ENCODE measurements at regions not wholly inside any gene's neighbourhood (a gene's known extent, or its start where the extent isn't known, plus 50 kb on each side); places are given as distances from the start of the nearest gene placed in this dataset.
"Not testable (repeated sequence)": the region's sequence is repeated elsewhere in the genome, so short reads cannot be mapped to it uniquely, and the experiment has no call there.

DNA sequence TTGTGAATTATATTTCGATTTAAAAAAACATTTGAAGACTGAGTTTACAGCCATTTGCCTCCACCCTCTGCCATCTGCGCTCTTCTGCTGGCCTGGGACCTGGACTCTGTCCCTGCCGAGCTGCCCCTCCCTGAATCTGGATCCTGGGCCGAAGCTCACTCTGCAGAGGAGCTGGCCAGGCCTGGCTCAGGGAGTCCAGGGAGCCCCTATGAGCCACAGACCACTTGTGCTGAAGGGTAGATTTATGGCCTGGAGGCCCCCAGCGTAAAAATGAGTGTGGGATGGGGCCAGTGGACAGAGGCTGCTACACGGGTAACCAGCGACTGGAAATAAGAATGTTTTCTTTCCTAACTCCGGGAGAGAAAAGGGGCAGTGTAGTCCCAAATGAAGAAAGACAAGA, 129.8 kb downstream of the FGF18 start:
- H3K9ac ChIP-seq (ENCODE audit: low read length): no peak overlapping the region
- H3K9me2 ChIP-seq (ENCODE audit: insufficient read depth, low read length): no peaks in the 10 kb centered on the region
- no peaks in the 10 kb centered on the region for H3K36me3 ChIP-seq (ENCODE audit: insufficient read depth, low read length)
- H2AFZ ChIP-seq (ENCODE audit: low read depth, low read length): no peak overlapping the region
- no peaks in the 10 kb centered on the region for H4K20me1 ChIP-seq (ENCODE audit: insufficient read depth)
- H3K9me3 ChIP-seq (ENCODE audit: low read length): no peaks in the 10 kb centered on the region
- no peaks in the 10 kb centered on the region for H3K27me3 ChIP-seq (ENCODE audit: insufficient read depth, low read depth, low read length)
- no peaks in the 10 kb centered on the region for H3F3A ChIP-seq (ENCODE audit: insufficient read depth, low read length, poor library complexity, severe bottlenecking)
- no peak overlapping the region for H3K27ac ChIP-seq (ENCODE audit: low read length)
- TF ChIP-seq EP300 (conservative IDR thresholded peaks at IDR 0.05; ENCODE audit: poor library complexity, severe bottlenecking): no peak
- no peak for TF ChIP-seq EZH2 (IDR thresholded peaks at IDR 0.05; ENCODE audit: borderline replicate concordance, insufficient read depth, low read length, poor library complexity, severe bottlenecking)
- no peak for TF ChIP-seq RAD21 (conservative IDR thresholded peaks at IDR 0.05)
- TF ChIP-seq MXI1 (conservative IDR thresholded peaks at IDR 0.05; ENCODE audit: poor library complexity, severe bottlenecking): no peak
- no peak for TF ChIP-seq SMC3 (conservative IDR thresholded peaks at IDR 0.05; ENCODE audit: poor library complexity)
- TF ChIP-seq CTCF (IDR thresholded peaks at IDR 0.05; ENCODE audit: poor library complexity, severe bottlenecking): no peak
- no peak for TF ChIP-seq TAF1 (IDR thresholded peaks at IDR 0.05; ENCODE audit: low read depth)
- TF ChIP-seq POLR2AphosphoS5 (IDR thresholded peaks at IDR 0.05): no peak
- TF ChIP-seq REST (IDR thresholded peaks at IDR 0.05; ENCODE audit: borderline replicate concordance): no peak
- no peaks in the 10 kb centered on the region for H3K79me2 ChIP-seq (replicated peaks; ENCODE audit: insufficient read depth, low read length)
- H3K4me2 ChIP-seq (ENCODE audit: low read length): no peak overlapping the region
- no peak overlapping the region for H3K4me3 ChIP-seq (ENCODE audit: low read length)

DNA sequence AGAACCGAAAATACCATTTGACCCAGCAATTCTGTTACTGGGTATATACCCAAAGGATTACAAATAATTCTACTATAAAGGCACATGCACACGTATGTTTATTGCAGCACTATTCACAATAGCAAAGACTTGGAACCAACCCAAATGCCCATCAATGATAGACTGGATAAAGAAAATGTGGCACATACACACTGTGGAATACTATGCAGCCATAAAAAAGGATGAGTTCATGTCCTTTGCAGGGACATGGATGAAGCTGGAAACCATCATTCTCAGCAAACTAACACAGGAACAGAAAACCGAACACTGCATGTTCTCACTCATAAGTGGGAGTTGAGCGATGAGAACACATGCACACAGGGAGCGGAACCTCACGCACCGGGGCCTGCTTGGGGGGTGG, 134.4 kb downstream of the FGF18 start:
- H3K4me3 ChIP-seq (ENCODE audit: low read length); H3K27ac ChIP-seq (ENCODE audit: low read length); H2AFZ ChIP-seq (ENCODE audit: low read depth, low read length); H3K27me3 ChIP-seq (ENCODE audit: insufficient read depth, low read depth, low read length); H3K9me2 ChIP-seq (ENCODE audit: insufficient read depth, low read length); H3K79me2 ChIP-seq (replicated peaks; ENCODE audit: insufficient read depth, low read length); H3K4me2 ChIP-seq (ENCODE audit: low read length); H3K9me3 ChIP-seq (ENCODE audit: low read length); H4K20me1 ChIP-seq (ENCODE audit: insufficient read depth); H3K9ac ChIP-seq (ENCODE audit: low read length); H3F3A ChIP-seq (ENCODE audit: insufficient read depth, low read length, poor library complexity, severe bottlenecking); H3K36me3 ChIP-seq (ENCODE audit: insufficient read depth, low read length): not testable (repeated sequence)

GRCh38 chr5:171555160-171555559, 135.7 kb downstream of the FGF18 start:
- H2AFZ ChIP-seq (ENCODE audit: low read depth, low read length): no peak overlapping the region
- H3K4me3 ChIP-seq (ENCODE audit: low read length): no peak overlapping the region
- H3K9me3 ChIP-seq (ENCODE audit: low read length): no peaks in the 10 kb centered on the region

More at GRCh38 chr5:171555160-171555559, 135.7 kb downstream of the FGF18 start:
- Histone ChIP-seq H3K36me3 (ENCODE audit: insufficient read depth, low read length) (no peaks in the 10 kb centered on the region), H3K79me2 (replicated peaks; ENCODE audit: insufficient read depth, low read length) (no peaks in the 10 kb centered on the region), H3K27ac (ENCODE audit: low read length) (no peak overlapping the region), H3F3A (ENCODE audit: insufficient read depth, low read length, poor library complexity, severe bottlenecking) (no peaks in the 10 kb centered on the region), H3K27me3 (ENCODE audit: insufficient read depth, low read depth, low read length) (no peaks in the 10 kb centered on the region), H3K4me2 (ENCODE audit: low read length) (no peak overlapping the region), H4K20me1 (ENCODE audit: insufficient read depth) (no peaks in the 10 kb centered on the region), H3K9me2 (ENCODE audit: insufficient read depth, low read length) (no peaks in the 10 kb centered on the region), H3K9ac (ENCODE audit: low read length) (no peak overlapping the region)
- TF ChIP-seq RAD21 (conservative IDR thresholded peaks at IDR 0.05) (no peak), MXI1 (conservative IDR thresholded peaks at IDR 0.05; ENCODE audit: poor library complexity, severe bottlenecking) (no peak), POLR2AphosphoS5 (IDR thresholded peaks at IDR 0.05) (no peak), REST (IDR thresholded peaks at IDR 0.05; ENCODE audit: borderline replicate concordance) (no peak), EZH2 (IDR thresholded peaks at IDR 0.05; ENCODE audit: borderline replicate concordance, insufficient read depth, low read length, poor library complexity, severe bottlenecking) (no peak), EP300 (conservative IDR thresholded peaks at IDR 0.05; ENCODE audit: poor library complexity, severe bottlenecking) (no peak), SMC3 (conservative IDR thresholded peaks at IDR 0.05; ENCODE audit: poor library complexity) (no peak), TAF1 (IDR thresholded peaks at IDR 0.05; ENCODE audit: low read depth) (no peak)

All from neural cell (in vitro differentiated cells).